ENCODE measurements at regions not wholly inside any gene's neighbourhood (a gene's known extent, or its start where the extent isn't known, plus 50 kb on each side); places are given as distances from the start of the nearest gene placed in this dataset.

- Histone ChIP-seq H3K9me2 (replicated peaks; ENCODE audit: control insufficient read depth, low read length) (no peaks in the 10 kb centered on the region), H3K4me2 (ENCODE audit: low read length) (no peak overlapping the region), H3K27me3 (ENCODE audit: control insufficient read depth, low read length) (peaks cover 32% of the 10 kb centered on the region), H3K4me3 (ENCODE audit: low read length) (no peak overlapping the region), H3K9me3 (ENCODE audit: control insufficient read depth, insufficient read depth, low read length) (no peaks in the 10 kb centered on the region; the same call in 1 of the 2 replicates), H3F3A (ENCODE audit: control insufficient read depth, insufficient read depth) (no peaks in the 10 kb centered on the region), H3K27ac (ENCODE audit: low read depth, low read length) (no peak overlapping the region), H3K36me3 (ENCODE audit: control insufficient read depth, low read length) (no peaks in the 10 kb centered on the region), H3K4me1 (ENCODE audit: control insufficient read depth, low read length) (no peaks in the 10 kb centered on the region), H4K20me1 (ENCODE audit: control insufficient read depth, insufficient read depth, low read depth, low read length) (no peaks in the 10 kb centered on the region), H3K79me2 (ENCODE audit: control insufficient read depth, low read length) (no peaks in the 10 kb centered on the region)
- no peak for TF ChIP-seq EZH2phosphoT487 (IDR thresholded peaks at IDR 0.05; ENCODE audit: borderline replicate concordance, low read length)
- TF ChIP-seq, protein P1, sequence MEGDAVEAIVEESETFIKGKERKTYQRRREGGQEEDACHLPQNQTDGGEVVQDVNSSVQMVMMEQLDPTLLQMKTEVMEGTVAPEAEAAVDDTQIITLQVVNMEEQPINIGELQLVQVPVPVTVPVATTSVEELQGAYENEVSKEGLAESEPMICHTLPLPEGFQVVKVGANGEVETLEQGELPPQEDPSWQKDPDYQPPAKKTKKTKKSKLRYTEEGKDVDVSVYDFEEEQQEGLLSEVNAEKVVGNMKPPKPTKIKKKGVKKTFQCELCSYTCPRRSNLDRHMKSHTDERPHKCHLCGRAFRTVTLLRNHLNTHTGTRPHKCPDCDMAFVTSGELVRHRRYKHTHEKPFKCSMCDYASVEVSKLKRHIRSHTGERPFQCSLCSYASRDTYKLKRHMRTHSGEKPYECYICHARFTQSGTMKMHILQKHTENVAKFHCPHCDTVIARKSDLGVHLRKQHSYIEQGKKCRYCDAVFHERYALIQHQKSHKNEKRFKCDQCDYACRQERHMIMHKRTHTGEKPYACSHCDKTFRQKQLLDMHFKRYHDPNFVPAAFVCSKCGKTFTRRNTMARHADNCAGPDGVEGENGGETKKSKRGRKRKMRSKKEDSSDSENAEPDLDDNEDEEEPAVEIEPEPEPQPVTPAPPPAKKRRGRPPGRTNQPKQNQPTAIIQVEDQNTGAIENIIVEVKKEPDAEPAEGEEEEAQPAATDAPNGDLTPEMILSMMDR (IDR thresholded peaks at IDR 0.05; ENCODE audit: low read depth, low read length, poor library complexity, severe bottlenecking), result no peak
Observed at GRCh38 chr6:14834851-14835530, 410.9 kb upstream of the JARID2 start.

DNA sequence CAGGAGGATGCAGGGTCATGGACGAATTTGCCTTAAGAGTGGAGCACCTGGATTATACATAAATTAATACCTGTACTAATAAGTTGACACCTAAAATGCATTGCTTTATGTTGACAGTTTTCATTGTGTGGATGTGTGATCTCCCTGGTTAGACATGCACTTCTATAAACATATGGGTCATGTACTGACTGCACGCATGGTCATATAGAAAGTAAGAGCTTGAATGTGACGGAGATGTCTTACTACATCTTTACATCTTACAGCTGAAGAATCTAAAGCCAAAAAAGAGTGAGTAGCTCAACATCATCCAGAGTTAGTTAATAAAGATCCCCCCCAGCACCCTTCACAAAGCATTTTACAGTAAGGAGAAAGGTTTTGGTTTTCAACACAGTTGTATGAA, 408.4 kb upstream of the JARID2 start:
- H3K4me3 ChIP-seq (ENCODE audit: low read length), result no peak overlapping the region
- no peaks in the 10 kb centered on the region for H4K20me1 ChIP-seq (ENCODE audit: control insufficient read depth, insufficient read depth, low read depth, low read length)
- H3K27ac ChIP-seq (ENCODE audit: low read depth, low read length), result no peak overlapping the region
- H3K9me2 ChIP-seq (replicated peaks; ENCODE audit: control insufficient read depth, low read length), result no peaks in the 10 kb centered on the region
- H3K79me2 ChIP-seq (ENCODE audit: control insufficient read depth, low read length), result no peaks in the 10 kb centered on the region
- H3K4me2 ChIP-seq (ENCODE audit: low read length), result no peak overlapping the region
- no peaks in the 10 kb centered on the region; the same call in 1 of the 2 replicates for H3K9me3 ChIP-seq (ENCODE audit: control insufficient read depth, insufficient read depth, low read length)
- H3K4me1 ChIP-seq (ENCODE audit: control insufficient read depth, low read length), result no peaks in the 10 kb centered on the region
- TF ChIP-seq EZH2phosphoT487 (IDR thresholded peaks at IDR 0.05; ENCODE audit: borderline replicate concordance, low read length), result no peak
- TF ChIP-seq, protein P1 (IDR thresholded peaks at IDR 0.05; ENCODE audit: low read depth, low read length, poor library complexity, severe bottlenecking), result no peak
- H3F3A ChIP-seq (ENCODE audit: control insufficient read depth, insufficient read depth), result no peaks in the 10 kb centered on the region
- H3K27me3 ChIP-seq (ENCODE audit: control insufficient read depth, low read length), result peaks cover 32% of the 10 kb centered on the region
- no peaks in the 10 kb centered on the region for H3K36me3 ChIP-seq (ENCODE audit: control insufficient read depth, low read length)

DNA sequence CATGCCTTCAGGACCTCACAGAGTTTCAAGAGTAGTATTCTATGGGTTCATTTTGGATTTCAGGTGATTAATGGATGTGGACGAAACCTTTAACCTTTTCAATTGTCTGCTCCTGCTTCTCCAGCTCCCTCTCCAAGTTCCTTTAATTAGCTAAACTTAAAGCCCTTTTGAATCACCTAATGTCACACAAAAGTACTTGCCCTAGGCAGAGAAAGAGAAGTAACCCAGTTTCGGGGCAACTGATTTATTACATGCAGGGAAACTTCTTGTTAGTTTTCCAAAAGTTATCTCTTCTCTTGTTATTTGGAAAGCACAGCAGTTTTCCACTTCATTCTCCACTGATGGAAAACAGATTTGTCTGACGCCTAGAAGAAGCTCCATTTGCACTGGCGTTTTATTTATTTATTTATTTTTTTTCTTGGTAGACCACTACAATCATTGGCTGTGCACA, 407.7 kb upstream of the JARID2 start:
- H3K9me3 ChIP-seq (ENCODE audit: control insufficient read depth, insufficient read depth, low read length), result no peaks in the 10 kb centered on the region; the same call in 1 of the 2 replicates
- H3K36me3 ChIP-seq (ENCODE audit: control insufficient read depth, low read length), result no peaks in the 10 kb centered on the region
- H3K9me2 ChIP-seq (replicated peaks; ENCODE audit: control insufficient read depth, low read length), result no peaks in the 10 kb centered on the region
- H3K4me1 ChIP-seq (ENCODE audit: control insufficient read depth, low read length), result no peaks in the 10 kb centered on the region
- no peaks in the 10 kb centered on the region for H3F3A ChIP-seq (ENCODE audit: control insufficient read depth, insufficient read depth)
- no peak overlapping the region for H3K27ac ChIP-seq (ENCODE audit: low read depth, low read length)
- no peak overlapping the region for H3K4me3 ChIP-seq (ENCODE audit: low read length)
- no peak overlapping the region for H3K4me2 ChIP-seq (ENCODE audit: low read length)
- H3K27me3 ChIP-seq (ENCODE audit: control insufficient read depth, low read length), result peaks cover 32% of the 10 kb centered on the region
- H3K79me2 ChIP-seq (ENCODE audit: control insufficient read depth, low read length), result no peaks in the 10 kb centered on the region
- no peaks in the 10 kb centered on the region for H4K20me1 ChIP-seq (ENCODE audit: control insufficient read depth, insufficient read depth, low read depth, low read length)
- TF ChIP-seq, protein P1 (IDR thresholded peaks at IDR 0.05; ENCODE audit: low read depth, low read length, poor library complexity, severe bottlenecking), result no peak
- TF ChIP-seq EZH2phosphoT487 (IDR thresholded peaks at IDR 0.05; ENCODE audit: borderline replicate concordance, low read length), result no peak
